ENCODE measurements at regions not wholly inside any gene's neighbourhood (a gene's known extent, or its start where the extent isn't known, plus 50 kb on each side); places are given as distances from the start of the nearest gene placed in this dataset.

DNA sequence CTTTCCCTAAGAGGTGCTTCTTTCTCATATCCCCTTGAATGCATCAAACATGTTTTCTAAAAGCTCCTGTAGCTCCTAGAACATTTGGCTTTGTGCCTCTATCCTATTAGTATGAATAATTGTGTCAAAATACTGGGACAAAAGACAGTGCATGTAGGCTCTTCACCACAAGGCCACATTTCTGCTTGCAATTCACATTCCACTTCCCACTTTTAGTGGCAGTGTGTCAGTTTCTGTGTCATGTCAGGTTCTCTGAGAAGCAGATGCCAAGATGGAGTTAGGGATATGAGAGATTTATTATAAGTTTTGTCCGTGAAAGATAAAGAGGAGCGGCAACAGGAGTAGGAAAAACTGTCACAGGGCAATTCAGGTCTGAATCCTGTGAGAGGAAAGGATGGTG is 61.3 kb upstream of the GPRIN3 start:
- no peak for DNase-seq (ENCODE audit: low read depth in 2 of 2)

- no peak for DNase-seq (ENCODE audit: low read depth in 2 of 2)
Observed at GRCh38 chr4:89365776-89366175, 58.2 kb upstream of the GPRIN3 start.

- no peak for DNase-seq (ENCODE audit: low read depth in 2 of 2)
Observed at GRCh38 chr4:89365375-89365774, 57.8 kb upstream of the GPRIN3 start.

DNA sequence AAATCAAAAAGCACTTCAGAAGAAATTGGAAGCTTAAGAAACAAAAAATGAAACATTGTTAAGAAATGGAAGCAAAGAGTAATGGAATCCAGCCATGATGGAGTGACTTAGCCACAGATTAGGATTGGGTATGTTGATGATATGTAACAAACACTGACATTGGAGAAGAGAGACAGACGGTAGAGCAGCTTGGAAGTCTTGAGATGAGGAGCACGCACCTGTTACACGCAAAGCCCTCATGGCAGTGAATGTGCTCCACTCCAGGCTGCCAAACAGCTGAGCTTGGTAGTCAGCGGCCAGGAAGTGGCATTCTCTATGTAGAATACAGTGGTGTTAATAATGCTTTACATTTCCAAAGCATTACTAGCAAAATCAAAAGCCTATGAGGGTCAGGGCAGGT is 56.9 kb upstream of the GPRIN3 start:
- no peak for DNase-seq (ENCODE audit: low read depth in 2 of 2)

DNA sequence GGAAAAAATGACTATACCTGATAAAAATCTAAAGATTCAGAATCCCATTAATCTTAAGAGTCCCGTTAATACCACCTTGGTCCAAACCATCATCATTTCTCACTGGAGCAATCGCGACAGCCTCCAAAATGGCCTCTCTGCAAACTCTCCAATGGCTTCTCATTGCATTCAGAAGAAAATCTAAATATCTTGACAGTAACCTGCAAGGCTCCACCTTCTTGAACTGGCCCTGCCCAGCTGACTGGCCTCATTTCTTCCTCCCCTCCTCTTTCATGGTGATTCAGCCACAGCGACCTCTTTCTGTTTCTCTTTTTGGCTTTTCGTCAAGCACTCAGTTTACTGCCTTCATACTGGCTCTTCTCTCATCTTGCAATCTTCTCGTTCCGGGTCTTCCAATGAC is 56.2 kb upstream of the GPRIN3 start:
- no peak for DNase-seq (ENCODE audit: low read depth in 2 of 2)

- DNase-seq (ENCODE audit: low read depth in 2 of 2): no peak
Observed at GRCh38 chr4:89358935-89359638, 51.5 kb upstream of the GPRIN3 start.

- no peak for DNase-seq (ENCODE audit: low read depth in 2 of 2)
Observed at GRCh38 chr4:89357787-89358186, 50.2 kb upstream of the GPRIN3 start.

All from dermis microvascular lymphatic vessel endothelial cell (primary cell).